ENCODE measurements at regions not wholly inside any gene's neighbourhood (a gene's known extent, or its start where the extent isn't known, plus 50 kb on each side); places are given as distances from the start of the nearest gene placed in this dataset.

DNA sequence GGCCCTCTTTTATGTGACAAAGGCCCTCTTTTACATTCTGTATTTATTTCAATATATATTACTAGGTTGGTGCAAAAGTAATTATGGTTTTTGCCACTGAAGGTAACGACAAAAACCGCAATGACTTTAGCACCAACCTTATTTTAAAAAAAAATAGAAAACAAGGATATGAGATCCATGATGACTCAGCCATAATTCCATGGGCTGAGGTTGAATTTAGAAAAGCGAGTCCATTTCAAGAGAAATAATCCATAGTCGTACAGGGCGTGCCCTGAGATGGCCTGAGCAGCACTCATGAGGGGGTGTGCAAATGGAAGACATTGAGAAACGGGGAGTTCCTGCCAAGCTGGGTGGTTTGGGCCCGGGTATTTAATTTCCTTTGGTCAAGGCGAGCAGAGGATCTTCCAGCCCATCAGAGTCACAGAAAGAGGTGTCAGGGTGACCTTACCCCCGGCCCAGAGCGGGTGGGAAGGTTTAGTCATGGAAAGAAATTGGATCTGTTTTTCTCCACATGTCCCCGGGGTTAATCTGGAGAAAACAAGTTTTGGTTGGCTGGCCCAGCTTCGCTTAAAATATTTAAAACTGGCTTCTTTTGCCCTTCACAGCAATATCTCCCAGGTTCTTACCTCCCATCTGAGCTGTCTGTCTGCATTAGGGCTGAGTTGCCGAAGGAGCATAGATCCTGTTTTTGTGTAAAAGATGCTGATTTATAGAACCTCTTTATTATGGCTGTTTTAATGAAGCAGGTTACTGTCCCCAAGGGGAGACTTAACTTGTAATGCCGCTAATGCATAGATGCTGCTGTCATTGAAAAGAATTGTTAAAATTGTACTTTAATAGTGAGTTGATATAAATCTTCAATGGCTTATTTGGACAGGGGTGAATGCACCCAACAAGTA, 255.6 kb downstream of the PREX1 start:
- H3K27ac ChIP-seq (ENCODE audit: low read depth, low read length, severe bottlenecking): no peak overlapping the region
- no peaks in the 10 kb centered on the region for H3K9me3 ChIP-seq (ENCODE audit: control insufficient read depth, low read length)
- WGBS, 2 experiments (ENCODE audit: insufficient coverage in 2 of 2): 89 to 95% methylated on average over 11 of the region's 14 CpGs
- no peak overlapping the region for H3K4me3 ChIP-seq (ENCODE audit: extremely low read depth, insufficient read depth, low read length, poor library complexity, severe bottlenecking)
- H3K36me3 ChIP-seq (ENCODE audit: control insufficient read depth, insufficient read depth, low read length): no peaks in the 10 kb centered on the region
- H3K4me1 ChIP-seq (ENCODE audit: control insufficient read depth, insufficient read depth, low read length, poor library complexity, severe bottlenecking): no peaks in the 10 kb centered on the region

DNA sequence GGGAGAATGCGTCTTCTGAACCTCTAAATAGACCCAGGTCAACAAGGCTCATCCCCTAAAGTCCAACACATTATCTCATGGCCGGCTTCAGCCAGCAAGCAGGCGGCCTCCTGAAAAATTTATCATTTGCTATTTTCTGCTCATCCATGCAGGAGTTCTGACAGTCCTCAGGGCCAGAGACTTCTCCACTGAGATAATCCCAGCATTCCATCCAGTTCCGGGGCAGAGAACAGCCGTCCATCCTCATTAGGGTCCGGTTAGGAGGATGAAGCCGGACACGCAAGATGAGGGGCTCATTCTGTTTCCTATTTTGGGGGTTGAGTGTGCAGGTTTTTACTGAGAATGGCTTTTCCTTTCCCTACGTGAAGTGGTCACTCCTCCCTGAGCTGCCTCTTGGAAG, 258.1 kb downstream of the PREX1 start:
- 87 to 88% methylated on average over 8 of the region's 9 CpGs for WGBS, 2 experiments (ENCODE audit: insufficient coverage in 2 of 2)

DNA sequence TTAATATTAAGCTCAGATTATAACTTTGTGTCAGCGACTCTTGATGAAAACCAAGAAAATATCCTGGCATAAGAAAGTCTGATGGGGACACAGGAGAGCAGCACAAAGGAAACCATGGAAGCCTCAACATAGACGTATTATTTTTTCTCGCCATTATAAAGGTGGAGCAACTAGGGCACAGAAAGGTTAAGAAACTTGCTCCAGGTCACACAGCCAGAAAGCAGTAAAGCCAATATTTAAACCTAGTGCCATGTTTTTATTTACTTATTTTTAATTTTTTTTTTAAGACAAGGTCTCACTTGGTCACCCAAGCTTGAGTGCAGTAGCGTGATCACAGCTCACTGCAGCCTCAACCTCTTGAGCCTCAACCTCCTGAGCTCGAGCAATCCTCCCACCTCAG, 259.3 kb downstream of the PREX1 start:
- Histone ChIP-seq H3K4me1 (ENCODE audit: control insufficient read depth, insufficient read depth, low read length, poor library complexity, severe bottlenecking) (no peaks in the 10 kb centered on the region), H3K36me3 (ENCODE audit: control insufficient read depth, insufficient read depth, low read length) (no peaks in the 10 kb centered on the region), H3K9me3 (ENCODE audit: control insufficient read depth, low read length) (no peaks in the 10 kb centered on the region), H3K4me3 (ENCODE audit: extremely low read depth, insufficient read depth, low read length, poor library complexity, severe bottlenecking) (no peak overlapping the region), H3K27ac (ENCODE audit: low read depth, low read length, severe bottlenecking) (no peak overlapping the region)
- WGBS, 2 experiments (ENCODE audit: insufficient coverage in 2 of 2): 91 to 93% methylated on average over 4 of the region's 5 CpGs

More for the DNA sequence above, 258.1 kb downstream of the PREX1 start:
- H3K9me3 ChIP-seq (ENCODE audit: control insufficient read depth, low read length): no peaks in the 10 kb centered on the region
- no peak overlapping the region for H3K4me3 ChIP-seq (ENCODE audit: extremely low read depth, insufficient read depth, low read length, poor library complexity, severe bottlenecking)
- H3K4me1 ChIP-seq (ENCODE audit: control insufficient read depth, insufficient read depth, low read length, poor library complexity, severe bottlenecking): no peaks in the 10 kb centered on the region
- no peaks in the 10 kb centered on the region for H3K36me3 ChIP-seq (ENCODE audit: control insufficient read depth, insufficient read depth, low read length)
- H3K27ac ChIP-seq (ENCODE audit: low read depth, low read length, severe bottlenecking): no peak overlapping the region

DNA sequence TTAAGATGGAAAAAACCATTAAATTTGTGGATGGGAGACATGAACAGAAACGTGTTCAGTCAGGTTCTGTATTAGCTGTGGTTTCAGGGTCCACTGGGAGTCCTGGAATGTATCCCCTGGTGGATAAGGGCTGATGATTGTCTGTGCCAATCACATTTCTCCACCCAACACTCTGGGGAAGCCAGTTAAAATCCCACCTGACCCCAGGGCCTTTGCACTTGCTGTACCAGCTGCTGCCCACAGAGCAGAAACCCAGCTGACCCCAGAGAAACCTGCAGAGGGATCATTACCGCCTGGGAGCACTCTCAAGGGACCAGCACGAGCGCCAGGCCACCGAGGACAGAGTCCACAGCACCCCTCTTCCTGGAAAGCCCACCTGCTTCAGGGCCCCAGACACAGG, 260.7 kb downstream of the PREX1 start:
- 93 to 94% methylated on average over 4 to 5 of the region's 5 CpGs for WGBS, 2 experiments (ENCODE audit: insufficient coverage in 2 of 2)
- no peaks in the 10 kb centered on the region for H3K36me3 ChIP-seq (ENCODE audit: control insufficient read depth, insufficient read depth, low read length)
- H3K4me1 ChIP-seq (ENCODE audit: control insufficient read depth, insufficient read depth, low read length, poor library complexity, severe bottlenecking): no peaks in the 10 kb centered on the region
- H3K9me3 ChIP-seq (ENCODE audit: control insufficient read depth, low read length): no peaks in the 10 kb centered on the region
- H3K27ac ChIP-seq (ENCODE audit: low read depth, low read length, severe bottlenecking): no peak overlapping the region
- H3K4me3 ChIP-seq (ENCODE audit: extremely low read depth, insufficient read depth, low read length, poor library complexity, severe bottlenecking): no peak overlapping the region

DNA sequence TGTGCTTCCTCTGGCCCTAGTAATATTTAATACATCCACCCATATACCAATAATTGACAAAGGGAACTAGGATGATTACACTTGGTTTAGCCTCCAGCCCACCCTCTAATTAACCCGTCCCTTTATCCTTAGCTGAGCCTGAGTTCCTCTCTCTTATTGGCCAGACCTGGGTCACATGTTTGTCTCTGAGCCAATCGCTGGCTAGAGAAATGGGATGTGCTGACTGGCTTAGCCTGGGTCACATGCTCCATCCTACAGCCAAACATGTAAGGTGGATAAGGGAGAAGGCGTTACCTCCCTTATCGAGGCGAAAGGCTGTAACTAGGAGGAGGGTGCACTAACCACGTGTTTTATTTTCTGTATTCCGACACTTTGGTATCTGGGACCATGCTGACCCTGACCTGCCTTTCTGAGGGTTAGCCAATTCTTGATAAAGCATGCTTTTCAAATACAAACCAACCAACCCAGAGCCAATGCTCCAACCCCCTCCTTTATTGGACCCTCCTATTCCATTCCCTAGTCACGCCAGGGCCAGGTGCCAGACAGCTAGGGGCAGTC, 262.7 kb downstream of the PREX1 start:
- no peaks in the 10 kb centered on the region for H3K4me1 ChIP-seq (ENCODE audit: control insufficient read depth, insufficient read depth, low read length, poor library complexity, severe bottlenecking)
- H3K9me3 ChIP-seq (ENCODE audit: control insufficient read depth, low read length): no peaks in the 10 kb centered on the region
- no peak overlapping the region for H3K4me3 ChIP-seq (ENCODE audit: extremely low read depth, insufficient read depth, low read length, poor library complexity, severe bottlenecking)
- WGBS, 2 experiments (ENCODE audit: insufficient coverage in 2 of 2): 56 to 73% methylated on average over 3 to 7 of the region's 8 CpGs
- H3K27ac ChIP-seq (ENCODE audit: low read depth, low read length, severe bottlenecking): no peak overlapping the region
- H3K36me3 ChIP-seq (ENCODE audit: control insufficient read depth, insufficient read depth, low read length): no peaks in the 10 kb centered on the region

DNA sequence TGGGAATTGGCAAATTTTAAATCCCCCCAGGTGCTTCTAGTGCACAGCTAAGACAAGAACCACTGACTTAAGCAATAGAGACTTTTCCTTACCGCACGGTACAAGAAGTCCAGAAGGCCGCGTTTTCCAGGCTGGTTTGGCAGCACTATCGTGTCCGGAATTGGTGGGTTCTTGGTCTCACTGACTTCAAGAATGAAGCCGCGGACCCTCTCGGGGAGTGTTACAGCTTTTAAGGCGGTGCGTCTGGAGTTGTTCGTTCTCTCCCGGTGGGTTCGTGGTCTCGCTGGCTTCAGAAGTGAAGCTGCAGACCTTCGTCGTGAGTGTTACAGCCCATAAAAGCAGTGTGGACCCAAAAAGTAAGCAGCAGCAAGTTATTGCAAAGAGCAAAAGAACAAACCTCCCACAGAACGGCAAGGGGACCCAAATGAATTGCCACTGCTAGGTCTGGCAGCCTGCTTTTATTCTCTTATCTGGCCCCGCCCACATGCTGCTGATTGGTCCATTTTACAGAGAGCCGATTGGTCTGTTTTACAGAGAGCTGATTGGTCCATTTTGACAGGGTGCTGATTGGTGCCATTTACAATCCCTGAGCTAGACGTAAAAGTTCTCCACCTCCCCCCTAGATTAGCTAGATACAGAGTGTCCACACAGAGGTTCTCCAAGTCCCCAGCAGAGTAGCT, 264.5 kb downstream of the PREX1 start:
- WGBS, 2 experiments (ENCODE audit: insufficient coverage in 2 of 2): 92 to 97% methylated on average over 18 to 21 of the region's 21 CpGs
- no peaks in the 10 kb centered on the region for H3K36me3 ChIP-seq (ENCODE audit: control insufficient read depth, insufficient read depth, low read length)
- no peaks in the 10 kb centered on the region for H3K9me3 ChIP-seq (ENCODE audit: control insufficient read depth, low read length)
- peaks cover 6% of the 10 kb centered on the region for H3K4me1 ChIP-seq (ENCODE audit: control insufficient read depth, insufficient read depth, low read length, poor library complexity, severe bottlenecking)
- H3K4me3 ChIP-seq (ENCODE audit: extremely low read depth, insufficient read depth, low read length, poor library complexity, severe bottlenecking): no peak overlapping the region
- H3K27ac ChIP-seq (ENCODE audit: low read depth, low read length, severe bottlenecking): no peak overlapping the region

DNA sequence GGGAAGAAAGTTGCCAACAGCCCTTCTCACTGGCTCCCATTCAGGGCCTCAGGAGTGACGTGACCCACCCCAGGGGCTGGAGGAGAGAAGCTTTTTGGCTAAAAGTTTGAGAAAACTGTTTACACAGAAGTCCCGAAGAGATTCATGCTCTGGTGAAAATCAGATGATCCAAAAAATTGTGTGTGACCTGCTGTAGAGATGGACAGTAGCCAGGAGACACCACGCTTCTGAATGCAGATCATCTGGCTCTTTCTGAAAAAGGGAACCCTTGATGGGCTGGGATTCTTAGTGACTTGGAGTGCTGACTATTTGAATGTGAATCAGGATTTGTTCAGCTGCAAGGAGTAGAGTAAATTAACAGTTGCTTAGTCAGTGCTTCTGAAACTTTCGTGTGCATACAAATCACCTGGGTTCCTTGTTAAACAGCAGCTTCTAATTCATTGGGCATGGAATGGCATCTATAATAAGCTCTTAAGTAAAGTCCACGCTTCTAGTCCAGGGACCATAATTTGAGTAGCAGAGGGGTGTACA, 265.1 kb downstream of the PREX1 start:
- H3K4me3 ChIP-seq (ENCODE audit: extremely low read depth, insufficient read depth, low read length, poor library complexity, severe bottlenecking): no peak overlapping the region
- no peaks in the 10 kb centered on the region for H3K36me3 ChIP-seq (ENCODE audit: control insufficient read depth, insufficient read depth, low read length)
- H3K27ac ChIP-seq (ENCODE audit: low read depth, low read length, severe bottlenecking): no peak overlapping the region
- H3K4me1 ChIP-seq (ENCODE audit: control insufficient read depth, insufficient read depth, low read length, poor library complexity, severe bottlenecking): peaks cover 6% of the 10 kb centered on the region
- H3K9me3 ChIP-seq (ENCODE audit: control insufficient read depth, low read length): no peaks in the 10 kb centered on the region
- 83 to 88% methylated on average over 3 to 4 of the region's 5 CpGs for WGBS, 2 experiments (ENCODE audit: insufficient coverage in 2 of 2)

DNA sequence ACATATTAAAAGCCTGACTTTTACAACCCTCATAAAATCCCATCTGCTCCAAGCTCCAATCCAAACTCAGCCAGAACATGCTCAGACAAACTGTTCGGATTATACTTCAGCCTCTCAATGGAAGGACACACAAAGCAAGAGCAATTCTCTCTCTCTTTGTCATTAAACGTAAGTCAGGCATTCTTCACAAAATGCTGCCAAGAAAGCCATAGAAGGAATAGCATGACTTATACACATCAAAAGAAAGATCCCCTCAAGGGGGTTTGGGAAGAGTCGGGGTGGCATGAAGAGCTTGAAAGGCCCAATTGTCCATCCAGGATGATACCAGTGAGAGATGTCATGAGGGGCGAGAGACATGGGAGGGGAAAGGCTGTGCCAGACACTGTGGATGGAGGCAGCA, 268.9 kb downstream of the PREX1 start:
- WGBS, 2 experiments (ENCODE audit: insufficient coverage in 2 of 2): 93 to 100% methylated on average over 2 to 3 of the region's 4 CpGs
- Histone ChIP-seq H3K4me1 (ENCODE audit: control insufficient read depth, insufficient read depth, low read length, poor library complexity, severe bottlenecking) (peaks cover 14% of the 10 kb centered on the region), H3K27ac (ENCODE audit: low read depth, low read length, severe bottlenecking) (no peak overlapping the region), H3K9me3 (ENCODE audit: control insufficient read depth, low read length) (no peaks in the 10 kb centered on the region), H3K36me3 (ENCODE audit: control insufficient read depth, insufficient read depth, low read length) (no peaks in the 10 kb centered on the region), H3K4me3 (ENCODE audit: extremely low read depth, insufficient read depth, low read length, poor library complexity, severe bottlenecking) (no peak overlapping the region)

DNA sequence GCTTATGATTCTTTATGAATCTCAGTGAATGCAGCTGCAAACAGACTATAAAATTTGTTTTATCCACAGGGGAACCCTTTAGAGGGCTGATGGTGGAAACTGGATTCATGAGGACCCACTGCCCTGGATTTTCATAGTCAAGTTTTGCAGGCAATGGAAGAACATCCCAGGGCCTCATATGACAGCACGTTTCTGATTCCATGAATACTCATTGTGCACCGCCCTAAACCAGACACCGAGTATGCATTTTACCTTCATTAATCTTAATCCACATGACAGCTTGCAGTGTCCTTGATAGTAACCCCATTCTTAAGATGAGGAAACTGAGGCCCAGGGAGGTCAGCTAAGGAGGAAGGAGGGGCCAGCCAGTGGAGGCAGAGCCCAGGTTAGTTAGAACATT, 270.4 kb downstream of the PREX1 start:
- no peak overlapping the region for H3K27ac ChIP-seq (ENCODE audit: low read depth, low read length, severe bottlenecking)
- 83 to 100% methylated on average over 1 to 3 of the region's 3 CpGs for WGBS, 2 experiments (ENCODE audit: insufficient coverage in 2 of 2)
- H3K9me3 ChIP-seq (ENCODE audit: control insufficient read depth, low read length): no peaks in the 10 kb centered on the region
- H3K4me1 ChIP-seq (ENCODE audit: control insufficient read depth, insufficient read depth, low read length, poor library complexity, severe bottlenecking): peaks cover 14% of the 10 kb centered on the region
- H3K36me3 ChIP-seq (ENCODE audit: control insufficient read depth, insufficient read depth, low read length): no peaks in the 10 kb centered on the region
- no peak overlapping the region for H3K4me3 ChIP-seq (ENCODE audit: extremely low read depth, insufficient read depth, low read length, poor library complexity, severe bottlenecking)

DNA sequence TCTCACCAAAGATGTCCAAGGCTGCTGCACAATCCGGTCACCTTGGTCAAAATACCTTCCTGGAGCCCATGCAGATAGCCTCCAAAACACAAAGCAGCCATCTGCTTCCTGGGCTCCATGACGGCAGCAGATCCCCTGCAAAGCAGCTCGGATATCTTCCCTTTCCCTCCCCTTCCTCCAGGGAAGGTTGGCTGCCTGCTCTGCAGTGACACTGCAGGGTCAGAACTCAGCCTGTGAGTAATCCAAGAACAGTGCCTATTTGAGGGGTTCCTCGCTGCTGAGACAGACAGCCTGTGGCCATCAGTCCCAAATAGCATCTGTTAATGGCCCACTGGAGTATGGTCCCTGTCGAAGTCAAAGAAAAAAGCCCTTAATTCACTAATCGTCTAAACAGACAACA, 270.8 kb downstream of the PREX1 start:
- H3K4me3 ChIP-seq (ENCODE audit: extremely low read depth, insufficient read depth, low read length, poor library complexity, severe bottlenecking): no peak overlapping the region
- 61 to 62% methylated on average over 5 to 6 of the region's 6 CpGs for WGBS, 2 experiments (ENCODE audit: insufficient coverage in 2 of 2)
- no peaks in the 10 kb centered on the region for H3K9me3 ChIP-seq (ENCODE audit: control insufficient read depth, low read length)
- H3K4me1 ChIP-seq (ENCODE audit: control insufficient read depth, insufficient read depth, low read length, poor library complexity, severe bottlenecking): peaks cover 14% of the 10 kb centered on the region
- no peak overlapping the region for H3K27ac ChIP-seq (ENCODE audit: low read depth, low read length, severe bottlenecking)
- H3K36me3 ChIP-seq (ENCODE audit: control insufficient read depth, insufficient read depth, low read length): no peaks in the 10 kb centered on the region
